ENCODE measurements at regions not wholly inside any gene's neighbourhood (a gene's known extent, or its start where the extent isn't known, plus 50 kb on each side); places are given as distances from the start of the nearest gene placed in this dataset.

DNA sequence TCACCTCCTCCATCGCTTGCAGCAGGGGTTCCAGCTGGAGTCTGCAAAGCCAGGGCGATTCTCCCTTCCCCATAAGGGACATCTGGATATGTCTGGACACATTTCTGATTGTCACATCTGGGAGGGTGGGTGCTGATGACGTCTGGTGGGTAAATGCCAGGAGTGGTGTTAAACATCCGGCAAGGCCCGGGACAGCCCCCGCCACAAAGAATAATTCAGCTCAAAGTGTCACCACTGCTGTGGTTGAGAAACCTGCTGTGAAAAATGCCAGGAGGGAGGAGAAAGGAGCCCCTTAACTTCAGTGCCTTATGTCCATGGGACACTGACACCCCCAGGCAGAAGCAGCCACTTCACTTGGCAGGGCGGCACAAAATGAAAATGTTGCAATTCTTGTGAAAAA, 179.4 kb upstream of the SDK2 start:
- ChIA-PET CTCF (ENCODE audit: low intra/inter-chr PET ratio) (no interaction called here), POLR2A (interaction anchor here (1.7 kb wide), 1 partner anchor 10 kb away, joined by 6 read pairs; no protein-coding TSS in a partner anchor)
- no peak overlapping the region for H2AFZ ChIP-seq (ENCODE audit: low read depth, low read length)
- H3K9me1 ChIP-seq (ENCODE audit: control insufficient read depth, insufficient read depth, low read length): no peaks in the 10 kb centered on the region
- intact Hi-C loops (cut with micrococcal nuclease): no loop called here
- H3K9ac ChIP-seq (ENCODE audit: insufficient read depth in 1 of 2, low read depth in 2 of 2, low read length in 2 of 2): no peak overlapping the region
- WGBS (ENCODE audit: insufficient coverage, low coverage, missing lambda C conversion rate): 0% methylated on average over 7 of the region's 7 CpGs
- no peak overlapping the region for H3K4me2 ChIP-seq (ENCODE audit: insufficient read depth, low read length)
- no peak overlapping the region for H3K4me3 ChIP-seq
- DNase-seq (ENCODE audit: extremely low read depth in 1 of 4, low spot score in 3 of 4) (no peak), FAIRE-seq (no peak), ATAC-seq (no peak)
- H3K4me1 ChIP-seq (replicated peaks in 1 of 2; ENCODE audit: control insufficient read depth in 2 of 2, insufficient read depth in 2 of 2, low read length in 2 of 2): no peaks in the 10 kb centered on the region
- H3K36me3 ChIP-seq (ENCODE audit: control insufficient read depth, insufficient read depth, low read length): no peaks in the 10 kb centered on the region
- H3K79me2 ChIP-seq (ENCODE audit: control insufficient read depth, insufficient read depth, low read length): no peaks in the 10 kb centered on the region
- peaks cover 0 to 39% of the 10 kb centered on the region in 2 experiments; a peak in 3 of 5 replicates for H3K27me3 ChIP-seq (ENCODE audit: control insufficient read depth in 2 of 2, insufficient read depth in 2 of 2, low read length in 2 of 2)
- no peak for TF ChIP-seq ZNF175 (CRISPR knock-in tag; IDR thresholded peaks at IDR 0.05; ENCODE audit: low read depth)
- TF ChIP-seq, protein P1, sequence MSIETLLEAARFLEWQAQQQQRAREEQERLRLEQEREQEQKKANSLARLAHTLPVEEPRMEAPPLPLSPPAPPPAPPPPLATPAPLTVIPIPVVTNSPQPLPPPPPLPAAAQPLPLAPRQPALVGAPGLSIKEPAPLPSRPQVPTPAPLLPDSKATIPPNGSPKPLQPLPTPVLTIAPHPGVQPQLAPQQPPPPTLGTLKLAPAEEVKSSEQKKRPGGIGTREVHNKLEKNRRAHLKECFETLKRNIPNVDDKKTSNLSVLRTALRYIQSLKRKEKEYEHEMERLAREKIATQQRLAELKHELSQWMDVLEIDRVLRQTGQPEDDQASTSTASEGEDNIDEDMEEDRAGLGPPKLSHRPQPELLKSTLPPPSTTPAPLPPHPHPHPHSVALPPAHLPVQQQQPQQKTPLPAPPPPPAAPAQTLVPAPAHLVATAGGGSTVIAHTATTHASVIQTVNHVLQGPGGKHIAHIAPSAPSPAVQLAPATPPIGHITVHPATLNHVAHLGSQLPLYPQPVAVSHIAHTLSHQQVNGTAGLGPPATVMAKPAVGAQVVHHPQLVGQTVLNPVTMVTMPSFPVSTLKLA (conservative IDR thresholded peaks at IDR 0.05): no peak
- TF ChIP-seq, protein P2, sequence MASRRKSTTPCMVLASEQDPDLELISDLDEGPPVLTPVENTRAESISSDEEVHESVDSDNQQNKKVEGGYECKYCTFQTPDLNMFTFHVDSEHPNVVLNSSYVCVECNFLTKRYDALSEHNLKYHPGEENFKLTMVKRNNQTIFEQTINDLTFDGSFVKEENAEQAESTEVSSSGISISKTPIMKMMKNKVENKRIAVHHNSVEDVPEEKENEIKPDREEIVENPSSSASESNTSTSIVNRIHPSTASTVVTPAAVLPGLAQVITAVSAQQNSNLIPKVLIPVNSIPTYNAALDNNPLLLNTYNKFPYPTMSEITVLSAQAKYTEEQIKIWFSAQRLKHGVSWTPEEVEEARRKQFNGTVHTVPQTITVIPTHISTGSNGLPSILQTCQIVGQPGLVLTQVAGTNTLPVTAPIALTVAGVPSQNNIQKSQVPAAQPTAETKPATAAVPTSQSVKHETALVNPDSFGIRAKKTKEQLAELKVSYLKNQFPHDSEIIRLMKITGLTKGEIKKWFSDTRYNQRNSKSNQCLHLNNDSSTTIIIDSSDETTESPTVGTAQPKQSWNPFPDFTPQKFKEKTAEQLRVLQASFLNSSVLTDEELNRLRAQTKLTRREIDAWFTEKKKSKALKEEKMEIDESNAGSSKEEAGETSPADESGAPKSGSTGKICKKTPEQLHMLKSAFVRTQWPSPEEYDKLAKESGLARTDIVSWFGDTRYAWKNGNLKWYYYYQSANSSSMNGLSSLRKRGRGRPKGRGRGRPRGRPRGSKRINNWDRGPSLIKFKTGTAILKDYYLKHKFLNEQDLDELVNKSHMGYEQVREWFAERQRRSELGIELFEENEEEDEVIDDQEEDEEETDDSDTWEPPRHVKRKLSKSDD (conservative IDR thresholded peaks at IDR 0.05; ENCODE audit: low read length): no peak
- TF ChIP-seq TEAD4 (IDR thresholded peaks at IDR 0.05; ENCODE audit: low read length): no peak
- no peak for TF ChIP-seq TEAD4 (CRISPR knock-in tag; IDR thresholded peaks at IDR 0.05; ENCODE audit: borderline replicate concordance)
- in situ Hi-C loops (cut with MboI): no loop called here
- no peaks in the 10 kb centered on the region for H3K9me3 ChIP-seq (replicated peaks; ENCODE audit: control insufficient read depth, insufficient read depth, low read depth, low read length)
- BruUV-seq (replicated peaks): no TSS peak
- H4K20me1 ChIP-seq (replicated peaks; ENCODE audit: control insufficient read depth, insufficient read depth, low read length): peaks cover 3% of the 10 kb centered on the region; the same call in 1 of the 2 replicates
- no peak overlapping the region for H3K27ac ChIP-seq (ENCODE audit: extremely low read depth, low read depth, low read length)
